PC-3 (cell line): ENCODE measurements at regions not wholly inside any gene's neighbourhood (a gene's known extent, or its start where the extent isn't known, plus 50 kb on each side); places are given as distances from the start of the nearest gene placed in this dataset.

Experiments used
- ATAC-seq: fragments of 200-7000 bp; cut with Tn5 transposase; 2 replicates; pipeline ENCODE4 v1.9.1; 2020; ENCODE audit warnings: mild to moderate bottlenecking, moderate library complexity
- BruUV-seq: library from RNA; stranded (reverse); fragments of 400-500 nt; replicated peaks from 2 replicates; lab custom pipeline; 2021; lab: Mats Ljungman, UMichigan
- CTCF ChIA-PET: fragments of 300-600 bp; sonication (Branson Sonifier 250); formaldehyde crosslinking; loops from one replicate; lab custom pipeline; 2022; ENCODE audit warnings: antibody characterized with exemption; lab: Charles Lee
- POLR2A ChIA-PET: fragments of 300-600 bp; sonication (Branson Sonifier 250); formaldehyde crosslinking; loops from one replicate; lab custom pipeline; 2022; ENCODE audit warnings: antibody characterized with exemption; ENCODE audit not compliant: unreplicated experiment; lab: Charles Lee
- DNase-seq: peaks from one replicate; pipeline ENCODE4 v3.0.0-alpha.2; 2015
- H2AFZ ChIP-seq: fragments of 300-600 bp; sonication (generic); 2 replicates; pipeline ENCODE4 v1.6.0; 2016; ENCODE audit warnings: antibody characterized with exemption, low read length
- H3F3A ChIP-seq: fragments of 300-600 bp; sonication (generic); one replicate; pipeline ENCODE4 v1.6.0; 2017; ENCODE audit warnings: antibody characterized with exemption, low read length, control low read depth, mild to moderate bottlenecking; ENCODE audit not compliant: unreplicated experiment
- H3K27ac ChIP-seq: fragments of 300-600 bp; sonication (generic); 2 replicates; pipeline ENCODE4 v1.5.1; 2016; ENCODE audit warnings: mild to moderate bottlenecking, low read length
- H3K27me3 ChIP-seq: fragments of 300-600 bp; sonication (generic); 2 replicates; pipeline ENCODE4 v1.6.1; 2016; ENCODE audit warnings: low read length, mixed read lengths
- H3K36me3 ChIP-seq: fragments of 300-600 bp; sonication (generic); 2 replicates; pipeline ENCODE4 v1.6.1; 2016; ENCODE audit warnings: low read depth, mixed run types, low read length, mixed read lengths
- H3K4me1 ChIP-seq: fragments of 300-600 bp; sonication (generic); 2 replicates; pipeline ENCODE4 v1.5.1; 2016; ENCODE audit warnings: low read length; ENCODE audit not compliant: insufficient read depth
- H3K4me2 ChIP-seq: fragments of 300-600 bp; sonication (generic); 2 replicates; pipeline ENCODE4 v1.6.0; 2016; ENCODE audit warnings: low read length
- H3K4me3 ChIP-seq: fragments of 300-600 bp; sonication (generic); 2 replicates; pipeline ENCODE4 v1.5.1; 2016; ENCODE audit warnings: mild to moderate bottlenecking, low read length, mixed read lengths
- H3K79me2 ChIP-seq: fragments of 300-600 bp; sonication (generic); 2 replicates; pipeline ENCODE4 v1.6.1; 2017; ENCODE audit warnings: low read length, mixed read lengths
- H3K9ac ChIP-seq: fragments of 300-600 bp; sonication (generic); 2 replicates; pipeline ENCODE4 v1.6.0; 2016; ENCODE audit warnings: mild to moderate bottlenecking, low read length
- H3K9me2 ChIP-seq: fragments of 300-600 bp; sonication (generic); replicated peaks from 2 replicates; pipeline ENCODE4 v1.6.1; 2016; ENCODE audit warnings: mixed run types, low read length, mixed read lengths
- H3K9me3 ChIP-seq: fragments of 300-600 bp; sonication (generic); 2 replicates; pipeline ENCODE4 v1.6.1; 2016; ENCODE audit warnings: low read length, mixed read lengths
- H4K20me1 ChIP-seq: fragments of 300-600 bp; sonication (generic); 2 replicates; pipeline ENCODE4 v1.6.1; 2016; ENCODE audit warnings: low read length, mixed read lengths
- CTCF ChIP-seq: fragments of 300-600 bp; sonication (generic); conservative IDR thresholded peaks from 2 replicates; pipeline ENCODE4 v1.5.1; 2017; ENCODE audit warnings: antibody characterized with exemption, low read depth, mild to moderate bottlenecking, low read length
- EZH2 ChIP-seq: fragments of 300-600 bp; sonication (generic); IDR thresholded peaks from one replicate; pipeline ENCODE4 v1.6.1; 2017; ENCODE audit warnings: antibody characterized with exemption, mild to moderate bottlenecking, low read length; ENCODE audit not compliant: unreplicated experiment
- EZH2phosphoT487 ChIP-seq: fragments of 300-600 bp; sonication (generic); IDR thresholded peaks from 2 replicates; pipeline ENCODE4 v1.6.1; 2018; ENCODE audit warnings: mild to moderate bottlenecking, antibody characterized with exemption, low read length, borderline replicate concordance
- intact Hi-C: fragments of 100-400 bp; cut with micrococcal nuclease; formaldehyde crosslinking; loops from 2 replicates; pipeline ENCODE4 v1.9.0; 2023

- POLR2A ChIA-PET, result no interaction called here
- ATAC-seq (no peak), DNase-seq (no peak)
- Histone ChIP-seq H3K4me3 (no peak overlapping the region), H3K79me2 (no peaks in the 10 kb centered on the region), H3K27ac (no peak overlapping the region), H3K9me2 (no peaks in the 10 kb centered on the region), H4K20me1 (no peaks in the 10 kb centered on the region), H2AFZ (no peak overlapping the region), H3K36me3 (no peaks in the 10 kb centered on the region), H3K4me1 (no peaks in the 10 kb centered on the region), H3K4me2 (no peak overlapping the region), H3F3A (no peaks in the 10 kb centered on the region), H3K9me3 (no peaks in the 10 kb centered on the region), H3K27me3 (peaks cover 14% of the 10 kb centered on the region), H3K9ac (no peak overlapping the region)
- TF ChIP-seq EZH2, result no peak
- TF ChIP-seq EZH2phosphoT487, result no peak
- TF ChIP-seq CTCF, result no peak
- intact Hi-C loops, result no loop called here
- no TSS peak for BruUV-seq
- CTCF ChIA-PET, result no interaction called here
Measured at GRCh38 chr9:32248189-32248712, 136.2 kb upstream of the ACO1 start.

DNA sequence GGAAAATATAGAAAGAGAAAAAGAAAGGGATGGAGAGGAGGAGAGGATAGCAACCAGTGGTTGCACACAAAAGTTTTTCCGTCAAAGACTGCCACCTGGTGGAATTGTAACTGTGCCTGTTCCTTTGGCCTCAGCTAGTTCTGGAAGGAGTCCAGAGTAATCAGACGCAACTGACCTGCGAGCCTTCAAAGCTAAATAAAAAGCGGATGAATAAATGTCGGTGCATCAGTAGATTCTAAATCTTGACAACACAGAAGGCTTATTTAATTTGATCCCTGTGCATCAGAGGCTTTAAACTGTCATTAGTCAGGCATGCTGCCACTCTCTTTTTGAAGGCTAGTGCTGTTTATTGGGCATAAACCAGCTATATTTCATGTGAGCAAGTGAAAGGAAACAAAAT, 132.9 kb upstream of the ACO1 start:
- H2AFZ ChIP-seq, result no peak overlapping the region
- intact Hi-C loops, result loop anchor here (1.0 kb wide), 1 partner anchor 103 kb away; no protein-coding TSS in a partner anchor
- no peak for TF ChIP-seq EZH2
- peak; percentile 77 for TF ChIP-seq CTCF
- peak; percentile 70 for ATAC-seq
- H3K4me1 ChIP-seq, result no peaks in the 10 kb centered on the region
- H3K27me3 ChIP-seq, result peaks cover 14% of the 10 kb centered on the region
- no peaks in the 10 kb centered on the region for H4K20me1 ChIP-seq
- H3K36me3 ChIP-seq, result no peaks in the 10 kb centered on the region
- no TSS peak for BruUV-seq
- ChIA-PET CTCF (interaction anchor here (0.8 to 1.2 kb wide), 2 partner anchors 99 to 337 kb away, joined by 3 to 5 read pairs; no protein-coding TSS in a partner anchor), POLR2A (no interaction called here)
- peak; percentile 78 for DNase-seq
- no peaks in the 10 kb centered on the region for H3K9me2 ChIP-seq
- H3K27ac ChIP-seq, result no peak overlapping the region
- H3K9ac ChIP-seq, result no peak overlapping the region
- no peak overlapping the region for H3K4me3 ChIP-seq
- H3K9me3 ChIP-seq, result no peaks in the 10 kb centered on the region
- H3K79me2 ChIP-seq, result no peaks in the 10 kb centered on the region
- no peak overlapping the region for H3K4me2 ChIP-seq
- no peaks in the 10 kb centered on the region for H3F3A ChIP-seq

- Histone ChIP-seq H3K27ac (no peak overlapping the region), H3F3A (no peaks in the 10 kb centered on the region), H3K9me2 (no peaks in the 10 kb centered on the region), H3K9ac (no peak overlapping the region), H3K4me2 (no peak overlapping the region), H3K9me3 (no peaks in the 10 kb centered on the region), H3K27me3 (peaks cover 20% of the 10 kb centered on the region), H3K4me3 (no peak overlapping the region), H3K36me3 (no peaks in the 10 kb centered on the region), H4K20me1 (no peaks in the 10 kb centered on the region), H2AFZ (no peak overlapping the region), H3K79me2 (no peaks in the 10 kb centered on the region), H3K4me1 (no peaks in the 10 kb centered on the region)
- no peak for DNase-seq
- no TSS peak for BruUV-seq
- TF ChIP-seq EZH2phosphoT487 (no peak), EZH2 (no peak), CTCF (no peak)
- intact Hi-C loops, result no loop called here
- ATAC-seq, result no peak
- ChIA-PET POLR2A (no interaction called here), CTCF (no interaction called here)
Measured at GRCh38 chr9:32253731-32254130, 130.7 kb upstream of the ACO1 start.
